GM23338 (cell line): ENCODE measurements at regions not wholly inside any gene's neighbourhood (a gene's known extent, or its start where the extent isn't known, plus 50 kb on each side); places are given as distances from the start of the nearest gene placed in this dataset.

ENCODE experiments used
- ATAC-seq: fragments of 200-7000 bp; cut with Tn5 transposase; 3 replicates; pipeline ENCODE4 v1.9.1; 2020
- DNase-seq: peaks from one replicate; pipeline ENCODE4 v3.0.0-alpha.2; 2015; ENCODE audit warnings: low spot score
- H2AFZ ChIP-seq: fragments of 200-600 bp; sonication (generic); 2 replicates; pipeline ENCODE4 v1.8.0; 2016; ENCODE audit warnings: antibody characterized with exemption, mild to moderate bottlenecking, moderate library complexity
- H3F3A ChIP-seq: fragments of 200-600 bp; sonication (generic); replicated peaks from 2 replicates; pipeline ENCODE4 v1.8.0; 2017; ENCODE audit warnings: antibody characterized with exemption, mixed run types, low read depth
- H3K27ac ChIP-seq: fragments of 200-600 bp; sonication (generic); 2 replicates; pipeline ENCODE4 v1.6.1; 2016; ENCODE audit warnings: low read depth
- H3K27me3 ChIP-seq: fragments of 200-600 bp; sonication (generic); 2 replicates; pipeline ENCODE4 v1.8.0; 2016; ENCODE audit warnings: mild to moderate bottlenecking, mixed run types, moderate library complexity; ENCODE audit not compliant: insufficient read depth
- H3K36me3 ChIP-seq: fragments of 200-600 bp; sonication (generic); 2 replicates; pipeline ENCODE4 v1.8.0; 2016; ENCODE audit warnings: mild to moderate bottlenecking; ENCODE audit not compliant: insufficient read depth
- H3K4me1 ChIP-seq: fragments of 200-600 bp; sonication (generic); 2 replicates; pipeline ENCODE4 v1.8.0; 2016; ENCODE audit warnings: mild to moderate bottlenecking, moderate library complexity; ENCODE audit not compliant: insufficient read depth
- H3K4me2 ChIP-seq: fragments of 200-600 bp; sonication (generic); 2 replicates; pipeline ENCODE4 v1.7.1; 2017; ENCODE audit warnings: mixed run types
- H3K4me3 ChIP-seq: fragments of 200-600 bp; sonication (generic); 2 replicates; pipeline ENCODE4 v1.6.1; 2016; ENCODE audit warnings: mixed run types
- H3K79me2 ChIP-seq: fragments of 200-600 bp; sonication (generic); replicated peaks from 2 replicates; pipeline ENCODE4 v1.8.0; 2017; ENCODE audit warnings: mild to moderate bottlenecking; ENCODE audit not compliant: insufficient read depth
- H3K9me2 ChIP-seq: fragments of 200-600 bp; sonication (generic); 2 replicates; pipeline ENCODE4 v1.8.0; 2017; ENCODE audit not compliant: insufficient read depth
- H4K20me1 ChIP-seq: fragments of 200-600 bp; sonication (generic); replicated peaks from 2 replicates; pipeline ENCODE4 v1.8.0; 2017; ENCODE audit warnings: mild to moderate bottlenecking; ENCODE audit not compliant: insufficient read depth
- H3K27ac Mint-ChIP-seq: 2 replicates; pipeline ENCODE4 v1.8.0; 2020; ENCODE audit warnings: inconsistent platforms, mild to moderate bottlenecking, moderate library complexity, mixed read lengths
- H3K27me3 Mint-ChIP-seq: 3 replicates; pipeline ENCODE4 v1.8.0; 2022; ENCODE audit warnings: low read depth, mild to moderate bottlenecking, moderate library complexity, mixed read lengths, inconsistent platforms; ENCODE audit not compliant: insufficient read depth, poor library complexity
- H3K36me3 Mint-ChIP-seq: 3 replicates; pipeline ENCODE4 v1.8.0; 2021; ENCODE audit warnings: low read depth, mild to moderate bottlenecking, inconsistent platforms, moderate library complexity, mixed read lengths
- H3K4me1 Mint-ChIP-seq: 3 replicates; pipeline ENCODE4 v1.8.0; 2020; ENCODE audit warnings: mild to moderate bottlenecking, inconsistent platforms, mixed read lengths
- H3K4me3 Mint-ChIP-seq: 3 replicates; pipeline ENCODE4 v1.8.0; 2021; ENCODE audit warnings: moderate library complexity, mild to moderate bottlenecking, inconsistent platforms, mixed read lengths
- H3K9me3 Mint-ChIP-seq: 3 replicates; pipeline ENCODE4 v1.8.0; 2020; ENCODE audit warnings: moderate library complexity, mild to moderate bottlenecking, inconsistent platforms, mixed read lengths
- CREB1 ChIP-seq: fragments of 250-450 bp; sonication (Bioruptor Pico); IDR thresholded peaks from 2 replicates; pipeline ENCODE4 v1.5.0; 2020; ENCODE audit warnings: low read depth, mild to moderate bottlenecking, moderate library complexity
- EZH2 ChIP-seq: fragments of 200-600 bp; sonication (generic); IDR thresholded peaks from one replicate; pipeline ENCODE4 v1.8.0; 2017; ENCODE audit warnings: antibody characterized with exemption, mild to moderate bottlenecking, low read depth; ENCODE audit not compliant: unreplicated experiment
- EZH2phosphoT487 ChIP-seq: fragments of 200-600 bp; sonication (generic); IDR thresholded peaks from one replicate; pipeline ENCODE4 v1.8.1; 2018; ENCODE audit warnings: antibody characterized with exemption; ENCODE audit not compliant: unreplicated experiment
- JUNB ChIP-seq: IDR thresholded peaks from one replicate; pipeline ENCODE4 v1.6.1; 2016; ENCODE audit warnings: antibody characterized with exemption; ENCODE audit not compliant: unreplicated experiment
- NANOG ChIP-seq: IDR thresholded peaks from 2 replicates; pipeline ENCODE4 v1.6.1; 2016; ENCODE audit warnings: antibody characterized with exemption, borderline replicate concordance
- POLR2AphosphoS5 ChIP-seq: IDR thresholded peaks from 2 replicates; pipeline ENCODE4 v1.6.1; 2016; ENCODE audit warnings: antibody characterized with exemption, low read depth
- STAT1 ChIP-seq: IDR thresholded peaks from one replicate; pipeline ENCODE4 v1.6.1; 2016; ENCODE audit warnings: antibody characterized with exemption; ENCODE audit not compliant: unreplicated experiment
- ZNF114 ChIP-seq: fragments of 250-450 bp; sonication (Bioruptor Pico); IDR thresholded peaks from 2 replicates; pipeline ENCODE4 v1.5.0; 2020; ENCODE audit warnings: mild to moderate bottlenecking, moderate library complexity
- ZNF331 ChIP-seq: fragments of 250-450 bp; sonication (Bioruptor Pico); IDR thresholded peaks from 2 replicates; pipeline ENCODE4 v1.5.0; 2020; ENCODE audit warnings: low read depth, mild to moderate bottlenecking, moderate library complexity
- TF ChIP-seq, protein P1 (sequence below), 2 experiments: fragments of 200-600 bp in 1 of 2; sonication (generic) in 1 of 2; conservative IDR thresholded peaks; 2 replicates each; pipeline versions ENCODE4 v1.5.1 to v1.6.1; 2016 to 2017; ENCODE audit warnings: antibody characterized with exemption in 2 of 2, low read depth in 2 of 2, mild to moderate bottlenecking in 2 of 2, moderate library complexity in 1 of 2
- TF ChIP-seq, protein P2 (sequence below): IDR thresholded peaks from one replicate; pipeline ENCODE4 v1.6.1; 2018; ENCODE audit warnings: antibody characterized with exemption; ENCODE audit not compliant: unreplicated experiment
- TF ChIP-seq, protein P3 (sequence below): IDR thresholded peaks from 2 replicates; pipeline ENCODE4 v1.6.1; 2016; ENCODE audit warnings: antibody characterized with exemption

DNA sequence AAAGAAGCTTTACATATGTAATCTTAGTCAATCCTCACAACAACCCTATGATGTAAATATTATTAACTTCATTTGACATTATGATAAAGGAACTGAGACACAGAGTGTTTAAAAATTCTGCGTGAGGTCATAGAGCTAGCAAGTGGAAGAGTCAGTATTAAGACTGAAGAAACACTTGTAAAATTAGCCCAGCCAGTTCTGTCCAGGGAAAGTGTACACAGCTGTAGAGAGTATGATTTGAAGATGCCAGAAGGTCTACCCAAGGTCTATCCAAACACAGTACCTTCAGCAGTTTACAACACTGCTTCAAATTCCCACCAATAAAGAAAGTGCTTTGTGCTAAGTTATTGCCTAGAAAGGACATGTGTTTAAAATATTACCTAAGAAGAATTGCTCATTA lies 51.7 kb upstream of the ITPRID2 start (continued):
- TF ChIP-seq, protein P1, sequence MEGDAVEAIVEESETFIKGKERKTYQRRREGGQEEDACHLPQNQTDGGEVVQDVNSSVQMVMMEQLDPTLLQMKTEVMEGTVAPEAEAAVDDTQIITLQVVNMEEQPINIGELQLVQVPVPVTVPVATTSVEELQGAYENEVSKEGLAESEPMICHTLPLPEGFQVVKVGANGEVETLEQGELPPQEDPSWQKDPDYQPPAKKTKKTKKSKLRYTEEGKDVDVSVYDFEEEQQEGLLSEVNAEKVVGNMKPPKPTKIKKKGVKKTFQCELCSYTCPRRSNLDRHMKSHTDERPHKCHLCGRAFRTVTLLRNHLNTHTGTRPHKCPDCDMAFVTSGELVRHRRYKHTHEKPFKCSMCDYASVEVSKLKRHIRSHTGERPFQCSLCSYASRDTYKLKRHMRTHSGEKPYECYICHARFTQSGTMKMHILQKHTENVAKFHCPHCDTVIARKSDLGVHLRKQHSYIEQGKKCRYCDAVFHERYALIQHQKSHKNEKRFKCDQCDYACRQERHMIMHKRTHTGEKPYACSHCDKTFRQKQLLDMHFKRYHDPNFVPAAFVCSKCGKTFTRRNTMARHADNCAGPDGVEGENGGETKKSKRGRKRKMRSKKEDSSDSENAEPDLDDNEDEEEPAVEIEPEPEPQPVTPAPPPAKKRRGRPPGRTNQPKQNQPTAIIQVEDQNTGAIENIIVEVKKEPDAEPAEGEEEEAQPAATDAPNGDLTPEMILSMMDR (conservative IDR thresholded peaks at IDR 0.05; ENCODE audit: low read depth in 2 of 2) = no peak
- TF ChIP-seq, protein P2, sequence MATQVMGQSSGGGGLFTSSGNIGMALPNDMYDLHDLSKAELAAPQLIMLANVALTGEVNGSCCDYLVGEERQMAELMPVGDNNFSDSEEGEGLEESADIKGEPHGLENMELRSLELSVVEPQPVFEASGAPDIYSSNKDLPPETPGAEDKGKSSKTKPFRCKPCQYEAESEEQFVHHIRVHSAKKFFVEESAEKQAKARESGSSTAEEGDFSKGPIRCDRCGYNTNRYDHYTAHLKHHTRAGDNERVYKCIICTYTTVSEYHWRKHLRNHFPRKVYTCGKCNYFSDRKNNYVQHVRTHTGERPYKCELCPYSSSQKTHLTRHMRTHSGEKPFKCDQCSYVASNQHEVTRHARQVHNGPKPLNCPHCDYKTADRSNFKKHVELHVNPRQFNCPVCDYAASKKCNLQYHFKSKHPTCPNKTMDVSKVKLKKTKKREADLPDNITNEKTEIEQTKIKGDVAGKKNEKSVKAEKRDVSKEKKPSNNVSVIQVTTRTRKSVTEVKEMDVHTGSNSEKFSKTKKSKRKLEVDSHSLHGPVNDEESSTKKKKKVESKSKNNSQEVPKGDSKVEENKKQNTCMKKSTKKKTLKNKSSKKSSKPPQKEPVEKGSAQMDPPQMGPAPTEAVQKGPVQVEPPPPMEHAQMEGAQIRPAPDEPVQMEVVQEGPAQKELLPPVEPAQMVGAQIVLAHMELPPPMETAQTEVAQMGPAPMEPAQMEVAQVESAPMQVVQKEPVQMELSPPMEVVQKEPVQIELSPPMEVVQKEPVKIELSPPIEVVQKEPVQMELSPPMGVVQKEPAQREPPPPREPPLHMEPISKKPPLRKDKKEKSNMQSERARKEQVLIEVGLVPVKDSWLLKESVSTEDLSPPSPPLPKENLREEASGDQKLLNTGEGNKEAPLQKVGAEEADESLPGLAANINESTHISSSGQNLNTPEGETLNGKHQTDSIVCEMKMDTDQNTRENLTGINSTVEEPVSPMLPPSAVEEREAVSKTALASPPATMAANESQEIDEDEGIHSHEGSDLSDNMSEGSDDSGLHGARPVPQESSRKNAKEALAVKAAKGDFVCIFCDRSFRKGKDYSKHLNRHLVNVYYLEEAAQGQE = no peak

DNA sequence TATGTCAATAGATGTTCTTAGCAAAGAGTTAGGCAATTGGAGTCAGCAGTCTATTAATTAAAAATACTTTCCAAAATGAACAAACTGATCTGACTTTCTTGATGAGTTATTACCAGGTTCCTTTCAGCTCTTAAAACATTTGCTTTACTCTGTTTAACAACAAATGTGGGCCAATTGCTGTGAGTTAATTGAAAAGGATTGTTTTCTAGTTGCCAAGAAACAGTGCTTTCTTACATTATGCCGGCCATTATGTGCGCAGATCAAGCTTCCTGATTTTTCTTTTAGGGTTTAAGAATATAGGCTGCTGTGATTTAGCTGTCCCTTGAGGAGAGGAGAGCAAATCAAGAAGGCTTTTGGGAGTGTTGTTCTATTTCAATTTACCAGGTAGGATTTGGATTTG lies 50.5 kb upstream of the ITPRID2 start:
- H3K4me3 ChIP-seq = no peak overlapping the region
- DNase-seq (no peak), ATAC-seq (no peak)
- peaks cover 2% of the 10 kb centered on the region; the same call in 2 of the 3 replicates for H3K4me1 Mint-ChIP-seq
- no peak overlapping the region for H3K4me2 ChIP-seq
- H4K20me1 ChIP-seq = no peaks in the 10 kb centered on the region
- no peaks in the 10 kb centered on the region for H3K79me2 ChIP-seq
- no peaks in the 10 kb centered on the region for H3K36me3 ChIP-seq
- no peak overlapping the region for H3K4me3 Mint-ChIP-seq
- no peaks in the 10 kb centered on the region for H3F3A ChIP-seq
- H2AFZ ChIP-seq = no peak overlapping the region
- H3K4me1 ChIP-seq = no peaks in the 10 kb centered on the region
- H3K9me2 ChIP-seq = no peaks in the 10 kb centered on the region
- H3K27ac Mint-ChIP-seq = no peak overlapping the region; the same call in 1 of the 2 replicates
- peaks cover 1% of the 10 kb centered on the region for H3K27me3 Mint-ChIP-seq
- H3K36me3 Mint-ChIP-seq = no peaks in the 10 kb centered on the region
- no peaks in the 10 kb centered on the region for H3K9me3 Mint-ChIP-seq
- H3K27me3 ChIP-seq = no peaks in the 10 kb centered on the region
- H3K27ac ChIP-seq = no peak overlapping the region
- TF ChIP-seq, protein P2 = no peak
- TF ChIP-seq, protein P3, sequence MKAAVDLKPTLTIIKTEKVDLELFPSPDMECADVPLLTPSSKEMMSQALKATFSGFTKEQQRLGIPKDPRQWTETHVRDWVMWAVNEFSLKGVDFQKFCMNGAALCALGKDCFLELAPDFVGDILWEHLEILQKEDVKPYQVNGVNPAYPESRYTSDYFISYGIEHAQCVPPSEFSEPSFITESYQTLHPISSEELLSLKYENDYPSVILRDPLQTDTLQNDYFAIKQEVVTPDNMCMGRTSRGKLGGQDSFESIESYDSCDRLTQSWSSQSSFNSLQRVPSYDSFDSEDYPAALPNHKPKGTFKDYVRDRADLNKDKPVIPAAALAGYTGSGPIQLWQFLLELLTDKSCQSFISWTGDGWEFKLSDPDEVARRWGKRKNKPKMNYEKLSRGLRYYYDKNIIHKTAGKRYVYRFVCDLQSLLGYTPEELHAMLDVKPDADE = no peak
- no peak for TF ChIP-seq ZNF331 (CRISPR knock-in tag)
- no peak for TF ChIP-seq ZNF114 (CRISPR knock-in tag)
- TF ChIP-seq EZH2phosphoT487 = no peak
- TF ChIP-seq STAT1 = no peak
- TF ChIP-seq, protein P1 (conservative IDR thresholded peaks at IDR 0.05; ENCODE audit: low read depth in 2 of 2) = no peak
- TF ChIP-seq EZH2 = no peak
- no peak for TF ChIP-seq JUNB
- TF ChIP-seq NANOG = no peak
- TF ChIP-seq CREB1 = no peak
- TF ChIP-seq POLR2AphosphoS5 = no peak
